H1 (cell line): ENCODE measurements at regions not wholly inside any gene's neighbourhood (a gene's known extent, or its start where the extent isn't known, plus 50 kb on each side); places are given as distances from the start of the nearest gene placed in this dataset.

Experiments used
- CTCF ChIA-PET: fragments of 300-600 bp; sonication (Branson Sonifier 250); formaldehyde crosslinking; loops from one replicate; lab custom pipeline; 2021; ENCODE audit not compliant: partially characterized antibody; lab: Charles Lee
- POLR2A ChIA-PET: fragments of 300-600 bp; sonication (Branson Sonifier 250); formaldehyde crosslinking; loops from one replicate; lab custom pipeline; 2021; ENCODE audit warnings: inconsistent platforms; ENCODE audit not compliant: partially characterized antibody; lab: Charles Lee
- DNase-seq, 2 experiments: peaks; one replicate each; pipeline versions ENCODE4 v3.0.0 to v3.0.0-alpha.2; 2010 to 2022; ENCODE audit warnings: low spot score in 2 of 2, low read depth in 1 of 2, mixed read lengths in 1 of 2
- FAIRE-seq: peaks from 2 replicates; lab custom pipeline; 2011; peaks lifted over from hg19 to GRCh38; lab: Jason Lieb, UNC
- H2AFZ ChIP-seq: 2 replicates; pipeline ENCODE4 v1.8.1; 2012; ENCODE audit warnings: low read length, inconsistent platforms
- H2AK5ac ChIP-seq: 2 replicates; pipeline ENCODE4 v1.6.1; 2013; ENCODE audit warnings: low read depth, low read length
- H2BK120ac ChIP-seq: replicated peaks from 2 replicates; pipeline ENCODE3; 2013; ENCODE audit warnings: low read depth, low read length, inconsistent platforms
- H2BK12ac ChIP-seq: 2 replicates; pipeline ENCODE4 v1.6.1; 2013; ENCODE audit warnings: low read depth, low read length
- H2BK15ac ChIP-seq: 2 replicates; pipeline ENCODE4 v1.6.1; 2013; ENCODE audit warnings: low read length
- H2BK20ac ChIP-seq: 2 replicates; pipeline ENCODE4 v1.6.1; 2013; ENCODE audit warnings: low read length
- H2BK5ac ChIP-seq: 2 replicates; pipeline ENCODE4 v1.6.1; 2013; ENCODE audit warnings: low read depth, low read length
- H3K14ac ChIP-seq: 2 replicates; pipeline ENCODE4 v1.6.1; 2013; ENCODE audit warnings: inconsistent platforms; ENCODE audit not compliant: insufficient read length
- H3K18ac ChIP-seq: 2 replicates; pipeline ENCODE4 v1.6.1; 2013; ENCODE audit warnings: low read length; ENCODE audit errors: extremely low read depth
- H3K23ac ChIP-seq: 2 replicates; pipeline ENCODE4 v1.6.1; 2013; ENCODE audit warnings: inconsistent platforms; ENCODE audit not compliant: insufficient read length
- H3K23me2 ChIP-seq: 2 replicates; pipeline ENCODE4 v1.6.1; 2013; ENCODE audit warnings: low read depth, low read length
- H3K27ac ChIP-seq: 2 replicates; pipeline ENCODE4 v1.6.1; 2011; ENCODE audit warnings: low read depth, low read length, inconsistent platforms
- H3K27me3 ChIP-seq, 4 experiments: replicated peaks in 1 of 4; 1 replicate in 1 of 4; 2 replicates in 3 of 4; pipeline versions ENCODE4 v1.6.1 to v1.8.1; 2011 to 2013; ENCODE audit warnings: low read length in 3 of 4, mild to moderate bottlenecking in 3 of 4, inconsistent platforms in 2 of 4, mixed read lengths in 2 of 4, moderate library complexity in 1 of 4; ENCODE audit not compliant: control insufficient read depth in 3 of 4, insufficient read depth in 3 of 4; ENCODE audit errors: extremely low read depth in 1 of 4
- H3K36me3 ChIP-seq, 4 experiments: 2 replicates each; pipeline versions ENCODE4 v1.6.1 to v1.8.1; 2011 to 2013; ENCODE audit warnings: mild to moderate bottlenecking in 4 of 4, low read length in 3 of 4, moderate library complexity in 2 of 4, control low read depth in 1 of 4, inconsistent platforms in 1 of 4; ENCODE audit not compliant: insufficient read depth in 4 of 4, control insufficient read depth in 2 of 4
- H3K4ac ChIP-seq: replicated peaks from 2 replicates; pipeline ENCODE3; 2013; ENCODE audit warnings: low read length, low read depth, mixed read lengths, inconsistent platforms; ENCODE audit not compliant: insufficient read length
- H3K4me1 ChIP-seq, 4 experiments: replicated peaks in 1 of 4; 1 replicate in 1 of 4; 2 replicates in 3 of 4; pipeline versions ENCODE4 v1.6.1 to v1.8.1; 2011 to 2013; ENCODE audit warnings: low read length in 3 of 4, inconsistent platforms in 2 of 4, mixed read lengths in 1 of 4; ENCODE audit not compliant: insufficient read depth in 4 of 4, control insufficient read depth in 3 of 4
- H3K4me2 ChIP-seq, 2 experiments: 2 replicates each; pipeline versions ENCODE4 v1.6.1 to v1.8.1; 2011 to 2013; ENCODE audit warnings: low read depth in 2 of 2, low read length in 2 of 2, control low read depth in 1 of 2, inconsistent platforms in 1 of 2, mild to moderate bottlenecking in 1 of 2; ENCODE audit not compliant: insufficient read depth in 1 of 2
- H3K4me3 ChIP-seq, 4 experiments: fragments of 200-600, 300-600 bp in 1 of 4; sonication (generic), shearing (Covaris generic), sonication (Bioruptor Twin) in 1 of 4; 2 replicates each; pipeline versions ENCODE4 v1.5.1 to v1.8.1; 2011 to 2016; ENCODE audit warnings: low read length in 4 of 4, low read depth in 3 of 4, control low read depth in 2 of 4, inconsistent platforms in 2 of 4, mild to moderate bottlenecking in 2 of 4, mixed read lengths in 1 of 4, moderate library complexity in 1 of 4; ENCODE audit not compliant: insufficient read depth in 2 of 4; ENCODE audit errors: extremely low read depth in 1 of 4
- H3K56ac ChIP-seq: replicated peaks from 2 replicates; pipeline ENCODE3; 2013; ENCODE audit warnings: low read depth, mild to moderate bottlenecking, mixed read lengths, low read length, inconsistent platforms; ENCODE audit not compliant: insufficient read length
- H3K79me1 ChIP-seq: 2 replicates; pipeline ENCODE4 v1.6.1; 2013; ENCODE audit warnings: low read depth, low read length, control low read depth
- H3K79me2 ChIP-seq, 2 experiments: 2 replicates each; pipeline versions ENCODE4 v1.6.1 to v1.8.1; 2012 to 2013; ENCODE audit warnings: low read length in 2 of 2, mild to moderate bottlenecking in 2 of 2, inconsistent platforms in 1 of 2; ENCODE audit not compliant: insufficient read depth in 2 of 2, control insufficient read depth in 1 of 2
- H3K9ac ChIP-seq, 4 experiments: replicated peaks in 1 of 4; 1 replicate in 1 of 4; 2 replicates in 3 of 4; pipeline versions ENCODE4 v1.6.1 to v1.8.1; 2011 to 2013; ENCODE audit warnings: low read depth in 3 of 4, low read length in 3 of 4, control low read depth in 2 of 4, mild to moderate bottlenecking in 2 of 4, moderate library complexity in 2 of 4, inconsistent platforms in 1 of 4; ENCODE audit errors: extremely low read depth in 1 of 4
- H3K9me3 ChIP-seq, 2 experiments: 2 replicates each; pipeline versions ENCODE4 v1.6.1 to v1.8.1; 2012 to 2013; ENCODE audit warnings: mild to moderate bottlenecking in 2 of 2, moderate library complexity in 2 of 2, control low read depth in 1 of 2, inconsistent platforms in 1 of 2, low read depth in 1 of 2, low read length in 1 of 2, mixed read lengths in 1 of 2; ENCODE audit not compliant: insufficient read depth in 2 of 2
- H4K20me1 ChIP-seq, 2 experiments: replicated peaks in 1 of 2; 2 replicates each; pipeline versions ENCODE3 to v1.8.1; 2011 to 2013; ENCODE audit warnings: inconsistent platforms in 2 of 2, low read length in 2 of 2, mild to moderate bottlenecking in 1 of 2; ENCODE audit not compliant: insufficient read depth in 2 of 2, control insufficient read depth in 1 of 2
- H4K5ac ChIP-seq: 2 replicates; pipeline ENCODE4 v1.6.1; 2013; ENCODE audit warnings: low read length, low read depth, mixed read lengths, inconsistent platforms; ENCODE audit not compliant: insufficient read length
- H4K8ac ChIP-seq: 2 replicates; pipeline ENCODE4 v1.8.0; 2013; ENCODE audit warnings: mild to moderate bottlenecking, moderate library complexity, low read length, inconsistent platforms; ENCODE audit not compliant: insufficient read depth; ENCODE audit errors: extremely low read depth
- H4K91ac ChIP-seq: replicated peaks from 2 replicates; pipeline ENCODE3; 2013; ENCODE audit warnings: low read length, mixed read lengths, inconsistent platforms; ENCODE audit not compliant: insufficient read length
- ATF2 ChIP-seq: IDR thresholded peaks from 2 replicates; pipeline ENCODE4 v1.6.1; 2012; ENCODE audit warnings: low read length, inconsistent platforms
- BCL11A ChIP-seq, 2 experiments: IDR thresholded peaks; one replicate each; pipeline ENCODE4 v1.6.1; 2011; ENCODE audit warnings: low read depth in 2 of 2, low read length in 2 of 2, mild to moderate bottlenecking in 2 of 2
- EZH2 ChIP-seq: fragments of 200-600 bp; sonication (generic); IDR thresholded peaks from 2 replicates; pipeline ENCODE4 v1.7.1; 2012; ENCODE audit warnings: low read depth, mild to moderate bottlenecking, moderate library complexity, low read length, inconsistent platforms; ENCODE audit not compliant: severe bottlenecking
- POLR2A ChIP-seq, 2 experiments: IDR thresholded peaks; 1 replicate in 1 of 2; 2 replicates in 1 of 2; pipeline ENCODE4 v1.6.1; 2011; ENCODE audit warnings: low read depth in 2 of 2, low read length in 2 of 2, mild to moderate bottlenecking in 2 of 2; ENCODE audit errors: control extremely low read depth in 1 of 2
- SP2 ChIP-seq: IDR thresholded peaks from 2 replicates; pipeline ENCODE4 v1.6.1; 2012; ENCODE audit warnings: mild to moderate bottlenecking, low read length, inconsistent platforms
- ZNF274 ChIP-seq: IDR thresholded peaks from 2 replicates; pipeline ENCODE4 v1.7.0; 2012; ENCODE audit warnings: low read length, borderline replicate concordance; ENCODE audit errors: extremely low read depth
- WGBS, 2 experiments: shearing (Covaris generic) in 1 of 2; methylation state at CpG; one replicate each; pipeline versions ENCODE4 v1.1.6 to v1.1.7; 2013 to 2015; ENCODE audit warnings: low lambda C conversion rate in 2 of 2, mixed read lengths in 2 of 2, inconsistent platforms in 1 of 2, low coverage in 1 of 2, missing lambda C conversion rate in 1 of 2; ENCODE audit not compliant: insufficient replicate concordance in 2 of 2, insufficient coverage in 1 of 2, insufficient read length in 1 of 2; ENCODE audit errors: extremely low coverage in 1 of 2, missing lambda C conversion rate in 1 of 2; 5-methylcytosine and 5-hydroxymethylcytosine counted together
- TF ChIP-seq, protein P1 (sequence below): IDR thresholded peaks from 2 replicates; pipeline ENCODE4 v1.6.1; 2012; ENCODE audit warnings: inconsistent platforms

DNA sequence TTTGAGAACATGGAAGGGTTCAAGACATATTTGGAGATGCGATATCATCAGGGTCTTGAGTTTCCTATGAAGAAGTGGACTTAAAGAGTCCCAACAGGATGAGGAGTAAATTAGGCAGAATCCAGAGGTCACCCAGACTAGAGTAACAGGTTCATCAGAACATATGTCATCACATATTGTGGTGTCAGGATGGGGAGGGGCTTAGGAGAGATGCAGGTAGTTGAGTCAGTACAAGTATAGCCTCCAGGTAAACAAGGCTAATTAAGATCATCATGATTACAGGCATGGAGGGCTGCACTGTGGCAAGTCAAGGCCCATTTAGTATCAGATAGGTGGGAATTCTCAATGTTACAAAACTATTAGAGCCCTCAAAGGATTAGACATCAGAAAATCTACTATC is 90.1 kb upstream of the PAK5 start:
- FAIRE-seq (no peak), DNase-seq (no peak)
- Histone ChIP-seq H3K56ac (no peak overlapping the region), H3K23ac (no peak overlapping the region), H2BK20ac (no peak overlapping the region), H3K4me3 (no peak overlapping the region), H2BK12ac (no peak overlapping the region), H3K18ac (no peak overlapping the region), H2AK5ac (no peak overlapping the region), H2BK120ac (no peak overlapping the region), H3K4ac (no peak overlapping the region), H4K20me1 (no peaks in the 10 kb centered on the region), H2AFZ (no peak overlapping the region), H2BK15ac (no peak overlapping the region), H3K23me2 (no peaks in the 10 kb centered on the region; the same call in 1 of the 2 replicates), H3K9ac (no peak overlapping the region), H3K27me3 (no peaks in the 10 kb centered on the region), H3K79me1 (no peaks in the 10 kb centered on the region), H3K4me1 (no peaks in the 10 kb centered on the region), H4K8ac (no peak overlapping the region), H3K27ac (no peak overlapping the region), H3K14ac (no peak overlapping the region), H3K79me2 (no peaks in the 10 kb centered on the region), H3K4me2 (no peak overlapping the region), H3K36me3 (no peaks in the 10 kb centered on the region), H4K5ac (no peak overlapping the region), H2BK5ac (no peak overlapping the region), H3K9me3 (no peaks in the 10 kb centered on the region), H4K91ac (no peak overlapping the region)
- ChIA-PET POLR2A (no interaction called here), CTCF (no interaction called here)
- 100% methylated on average over 1 of the region's 1 CpG; no CpG with 5 or more reads in 1 of the 2 experiments for whole genome bisulfite sequencing, 2 experiments
- no peak for TF ChIP-seq ATF2
- TF ChIP-seq ZNF274, result no peak
- no peak for TF ChIP-seq POLR2A (IDR thresholded peaks at IDR 0.05; ENCODE audit: control extremely low read depth in 1 of 2, low read depth in 2 of 2, low read length in 2 of 2)
- TF ChIP-seq BCL11A (IDR thresholded peaks at IDR 0.05; ENCODE audit: low read depth in 2 of 2, low read length in 2 of 2), result no peak
- TF ChIP-seq EZH2, result no peak
- TF ChIP-seq, protein P1, sequence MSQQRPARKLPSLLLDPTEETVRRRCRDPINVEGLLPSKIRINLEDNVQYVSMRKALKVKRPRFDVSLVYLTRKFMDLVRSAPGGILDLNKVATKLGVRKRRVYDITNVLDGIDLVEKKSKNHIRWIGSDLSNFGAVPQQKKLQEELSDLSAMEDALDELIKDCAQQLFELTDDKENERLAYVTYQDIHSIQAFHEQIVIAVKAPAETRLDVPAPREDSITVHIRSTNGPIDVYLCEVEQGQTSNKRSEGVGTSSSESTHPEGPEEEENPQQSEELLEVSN, result no peak
- TF ChIP-seq SP2, result no peak
